T1000 (cell line): ENCODE measurements at regions not wholly inside any gene's neighbourhood (a gene's known extent, or its start where the extent isn't known, plus 50 kb on each side); places are given as distances from the start of the nearest gene placed in this dataset.

Experiments
- DNase-seq: peaks from one replicate; lab custom pipeline; 2025; ENCODE audit warnings: mixed read lengths; lab: John Stamatoyannopoulos, UW

GRCh38 chr9:116084497-116084896 lies 69.1 kb upstream of the PAPPA start:
- DNase-seq = no peak

DNA sequence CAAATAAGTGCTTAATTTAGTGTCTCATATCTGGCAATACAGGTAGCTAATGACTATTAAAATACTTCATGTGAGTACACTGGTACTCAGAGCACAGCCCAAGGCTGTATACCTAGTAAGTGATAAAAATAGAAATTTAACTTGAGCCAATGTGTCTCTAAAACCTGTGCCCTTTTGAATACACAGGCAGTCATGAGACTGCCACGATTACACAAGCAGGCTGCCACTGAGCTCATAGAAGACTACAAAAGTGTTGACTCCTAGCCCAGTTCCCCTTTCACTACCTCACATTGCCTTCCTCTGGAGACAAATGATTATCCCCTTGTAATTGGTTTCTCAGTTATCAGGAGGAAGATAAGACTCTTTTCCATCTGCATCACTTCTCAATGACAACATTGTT lies 66.3 kb upstream of the PAPPA start:
- DNase-seq = no peak

DNA sequence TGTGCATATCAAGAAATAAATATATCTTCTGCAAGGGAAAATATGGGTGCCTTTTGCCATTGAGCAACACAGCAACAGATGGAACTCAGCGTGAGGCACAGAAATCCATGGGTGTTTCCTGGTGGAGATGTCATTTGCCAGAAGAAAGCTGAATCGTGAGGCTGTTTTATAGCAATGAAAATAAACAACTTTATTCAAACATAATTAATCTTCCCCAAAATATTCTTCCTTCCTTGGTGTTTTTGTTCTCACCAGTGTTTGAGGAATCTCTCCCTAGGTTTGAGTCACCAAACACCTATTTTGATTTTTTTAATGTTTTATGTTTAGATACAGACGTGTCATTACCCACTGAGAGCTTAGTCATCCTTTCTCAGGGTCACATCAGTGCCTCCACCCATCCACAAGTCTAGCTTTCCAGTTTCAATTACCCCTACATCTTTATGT lies 65.8 kb upstream of the PAPPA start:
- no peak for DNase-seq

- no peak for DNase-seq
Observed at GRCh38 chr9:116088396-116088795, 65.2 kb upstream of the PAPPA start.

DNA sequence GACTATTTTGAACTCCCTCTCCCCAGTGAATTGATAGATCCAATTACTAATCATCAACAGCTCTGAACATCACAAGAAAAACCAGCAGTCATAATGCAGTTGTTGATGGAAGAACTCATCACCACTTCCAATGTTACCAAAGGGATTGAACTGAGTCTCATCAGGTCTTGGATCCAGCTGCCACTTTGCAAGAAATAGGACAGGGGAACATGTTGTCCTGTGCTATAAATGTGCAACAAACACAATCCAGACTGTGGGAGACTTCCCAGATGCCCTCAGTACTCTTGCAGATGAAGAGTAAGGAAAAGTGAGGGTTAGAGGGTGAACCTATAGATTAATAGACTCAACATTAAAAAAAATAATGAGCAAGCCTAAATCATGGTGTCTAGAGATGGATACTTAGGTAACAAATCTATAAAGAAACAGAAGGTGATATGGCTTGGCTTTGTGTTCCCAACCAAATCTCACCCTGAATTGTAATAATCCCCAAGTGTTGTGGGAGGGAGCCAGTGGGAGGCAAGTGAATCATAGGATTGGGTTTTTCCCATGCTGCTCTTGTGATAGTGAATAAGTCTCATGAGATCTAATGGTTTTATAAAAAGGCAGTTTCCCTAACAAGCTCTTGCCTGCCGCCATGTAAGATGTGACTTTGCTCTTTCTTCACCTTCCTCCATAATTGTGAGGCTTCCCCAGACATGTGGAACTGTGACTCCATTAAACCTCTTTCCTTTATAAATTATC lies 63.4 kb upstream of the PAPPA start:
- DNase-seq = no peak

GRCh38 chr9:116094846-116095245 lies 58.7 kb upstream of the PAPPA start:
- DNase-seq = no peak

DNA sequence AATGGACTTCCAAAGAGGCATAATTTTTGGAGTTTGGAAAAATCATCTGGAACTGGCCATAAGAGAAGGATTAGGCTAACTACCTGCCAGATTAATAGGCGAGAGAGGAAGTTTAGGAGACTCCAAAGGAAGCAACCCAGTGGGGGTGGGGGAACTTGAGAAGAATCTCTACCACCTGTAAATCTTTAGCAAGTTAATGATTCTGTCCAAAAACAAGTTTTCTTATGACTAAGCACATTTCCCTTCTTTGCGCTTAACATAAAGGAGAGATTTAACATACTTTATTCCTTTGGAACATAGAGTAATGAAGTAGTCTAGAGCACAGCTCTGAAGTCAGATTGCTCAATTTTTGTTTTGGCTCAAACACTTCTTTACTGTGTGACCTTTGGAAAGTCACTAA lies 58.2 kb upstream of the PAPPA start:
- no peak for DNase-seq

- no peak for DNase-seq
Observed at GRCh38 chr9:116096046-116096445, 57.5 kb upstream of the PAPPA start.

DNA sequence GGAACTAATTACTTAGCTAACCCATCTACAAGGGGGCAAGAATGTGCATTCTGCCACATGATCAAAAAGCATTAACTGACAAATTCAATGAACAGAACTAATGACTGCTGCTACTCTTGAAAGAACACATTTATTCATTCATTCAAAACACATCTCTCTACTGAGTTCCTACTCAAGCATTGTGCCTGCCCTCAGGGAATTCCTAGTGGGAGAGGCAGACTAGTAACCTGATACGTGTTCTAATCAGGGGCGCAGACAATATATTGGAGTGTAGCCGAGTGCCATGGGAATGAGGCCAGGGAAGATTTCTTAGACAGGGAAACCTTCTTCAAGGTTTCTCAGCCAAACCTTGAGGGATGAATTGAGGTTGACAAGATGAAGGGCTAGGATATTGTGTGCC lies 56.7 kb upstream of the PAPPA start:
- no peak for DNase-seq

DNA sequence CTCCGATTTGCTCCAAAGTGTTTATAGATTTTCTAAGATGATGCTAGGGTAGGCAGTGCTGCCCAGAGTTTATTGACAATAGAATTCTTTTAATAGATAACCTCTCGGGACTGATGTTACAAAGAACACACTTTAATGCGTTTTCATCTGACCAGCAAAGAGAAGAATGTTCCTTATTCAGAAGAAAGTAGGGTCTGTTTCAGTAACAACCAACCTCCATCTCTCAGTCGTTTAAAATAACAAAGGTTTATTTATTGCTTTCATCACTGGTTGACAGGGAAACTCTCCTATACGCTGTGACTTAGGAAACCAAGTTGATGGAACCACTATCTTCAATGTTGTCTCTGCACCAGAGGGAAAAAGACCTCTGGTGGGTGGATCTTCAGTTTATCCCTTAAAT lies 55.1 kb upstream of the PAPPA start:
- no peak for DNase-seq

DNA sequence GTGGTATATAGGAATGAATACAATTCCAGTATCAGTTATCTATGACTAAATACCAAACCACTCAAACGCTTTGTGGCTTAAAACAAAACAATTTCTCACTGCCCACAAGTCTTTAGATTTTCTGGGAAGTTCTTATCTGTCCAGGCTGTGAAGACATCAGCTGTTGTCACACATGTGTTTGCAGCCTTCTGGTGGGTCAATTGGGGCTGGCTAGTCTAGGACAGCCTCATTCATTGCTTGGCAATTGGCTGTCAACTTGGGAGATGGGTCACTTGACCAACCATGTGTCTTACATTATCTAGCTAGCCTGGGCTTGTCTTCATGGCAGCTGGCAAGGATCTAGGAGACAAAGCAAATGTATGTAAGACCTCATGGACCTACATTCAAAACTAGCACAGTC lies 53.8 kb upstream of the PAPPA start:
- DNase-seq = no peak

- no peak for DNase-seq
Observed at GRCh38 chr9:116100711-116101121, 52.9 kb upstream of the PAPPA start.

- DNase-seq = no peak
Observed at GRCh38 chr9:116101516-116101915, 52.1 kb upstream of the PAPPA start.

GRCh38 chr9:116102596-116102995 lies 51.0 kb upstream of the PAPPA start:
- DNase-seq = no peak
